Muscle of leg (tissue), 3 donors: ENCODE measurements at regions not wholly inside any gene's neighbourhood (a gene's known extent, or its start where the extent isn't known, plus 50 kb on each side); places are given as distances from the start of the nearest gene placed in this dataset.
"Not testable (repeated sequence)": the region's sequence is repeated elsewhere in the genome, so short reads cannot be mapped to it uniquely, and the experiment has no call there.

Experiments
- DNase-seq: peaks from one replicate; pipeline ENCODE4 v3.0.0; 2013
- H3K27ac ChIP-seq: one replicate; pipeline ENCODE4 v1.5.1; 2013; ENCODE audit warnings: mild to moderate bottlenecking, low read length, control low read depth
- H3K27me3 ChIP-seq: one replicate; pipeline ENCODE4 v1.6.1; 2013; ENCODE audit warnings: low read length; ENCODE audit not compliant: control insufficient read depth, insufficient read depth
- H3K36me3 ChIP-seq: one replicate; pipeline ENCODE4 v1.6.1; 2013; ENCODE audit warnings: low read length; ENCODE audit not compliant: control insufficient read depth, insufficient read depth
- H3K4me1 ChIP-seq: one replicate; pipeline ENCODE4 v1.6.1; 2013; ENCODE audit warnings: low read length; ENCODE audit not compliant: control insufficient read depth, insufficient read depth
- H3K4me3 ChIP-seq: one replicate; pipeline ENCODE4 v1.5.1; 2013; ENCODE audit warnings: low read length, control low read depth
- H3K9me3 ChIP-seq: replicated peaks from 2 replicates; pipeline ENCODE4 v1.6.1; 2013; ENCODE audit warnings: low read depth, low read length; ENCODE audit not compliant: control insufficient read depth
- WGBS: methylation state at CpG from one replicate; pipeline ENCODE4 v1.1.5; 2013; ENCODE audit warnings: missing lambda C conversion rate; ENCODE audit not compliant: insufficient coverage; 5-methylcytosine and 5-hydroxymethylcytosine counted together

DNA sequence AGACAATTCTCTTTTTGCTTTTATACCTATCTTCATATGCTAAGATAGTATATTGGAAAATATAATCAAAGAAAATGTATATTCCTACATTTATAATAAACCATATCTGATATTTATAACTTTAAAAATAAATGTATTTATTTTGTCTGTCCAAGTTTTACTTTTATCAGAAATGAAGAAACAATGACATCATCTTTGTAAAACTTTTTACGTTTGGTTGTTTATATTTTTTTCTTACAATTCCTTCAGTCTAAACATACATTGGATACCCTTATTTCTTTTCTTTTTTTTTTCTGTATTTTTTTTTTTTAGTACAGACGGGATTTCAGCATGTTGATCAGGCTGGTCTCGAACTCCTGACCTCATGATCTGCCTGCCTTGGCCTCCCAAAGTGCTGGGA lies 1577.0 kb upstream of the SLC39A10 start:
- Histone ChIP-seq H3K27ac (no peak overlapping the region), H3K27me3 (no peaks in the 10 kb centered on the region), H3K36me3 (no peaks in the 10 kb centered on the region), H3K4me3 (no peak overlapping the region), H3K4me1 (no peaks in the 10 kb centered on the region), H3K9me3 (peaks cover 2% of the 10 kb centered on the region)
- DNase-seq = no peak
- no CpG with 5 or more reads among the region's 3 CpGs for WGBS

DNA sequence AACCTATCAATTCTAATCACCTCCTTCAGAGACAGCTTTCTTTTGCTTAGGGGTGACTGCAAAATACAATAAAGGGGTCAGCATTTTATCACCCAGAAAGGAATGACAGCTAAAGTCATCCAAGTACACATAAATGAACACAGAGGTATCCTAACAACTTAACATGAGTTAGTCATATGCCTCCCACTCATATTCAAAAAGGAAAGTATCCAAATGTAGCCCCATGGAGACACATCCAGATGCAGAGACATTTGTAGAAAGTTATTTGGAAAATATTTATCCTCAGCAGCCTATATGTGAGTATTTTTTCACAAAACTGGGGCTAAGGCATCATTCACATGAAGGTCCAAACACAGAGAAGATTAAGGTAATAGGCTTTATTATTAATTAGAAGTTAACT lies 1579.7 kb upstream of the SLC39A10 start:
- Histone ChIP-seq H3K4me3 (no peak overlapping the region), H3K36me3 (no peaks in the 10 kb centered on the region), H3K27me3 (no peaks in the 10 kb centered on the region), H3K9me3 (no peaks in the 10 kb centered on the region), H3K4me1 (no peaks in the 10 kb centered on the region), H3K27ac (no peak overlapping the region)
- DNase-seq = peak; percentile 71

DNA sequence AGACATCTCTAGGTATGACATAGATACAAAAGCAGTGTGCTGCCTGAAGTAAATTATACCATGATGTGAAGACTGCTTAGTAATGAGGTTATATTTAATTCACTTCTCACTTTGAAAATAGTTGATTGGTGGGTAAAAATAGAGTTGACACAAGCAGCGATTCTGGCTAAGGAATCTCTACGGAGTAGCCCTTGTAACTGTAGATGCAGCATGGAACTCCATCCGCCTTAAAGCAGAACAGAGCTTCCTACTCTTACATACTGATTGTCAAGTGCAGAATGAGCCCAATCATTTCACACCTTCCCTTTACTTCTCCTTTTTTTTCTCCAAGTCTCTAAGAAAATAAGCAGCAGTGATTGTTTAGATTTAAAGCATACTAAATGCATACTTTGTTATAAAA lies 1594.6 kb upstream of the SLC39A10 start:
- DNase-seq = peak; percentile 48
- Histone ChIP-seq H3K9me3 (peaks cover 3% of the 10 kb centered on the region), H3K27me3 (no peaks in the 10 kb centered on the region), H3K36me3 (no peaks in the 10 kb centered on the region), H3K27ac (no peak overlapping the region), H3K4me3 (no peak overlapping the region), H3K4me1 (no peaks in the 10 kb centered on the region)
- WGBS = no CpG with 5 or more reads among the region's 3 CpGs

DNA sequence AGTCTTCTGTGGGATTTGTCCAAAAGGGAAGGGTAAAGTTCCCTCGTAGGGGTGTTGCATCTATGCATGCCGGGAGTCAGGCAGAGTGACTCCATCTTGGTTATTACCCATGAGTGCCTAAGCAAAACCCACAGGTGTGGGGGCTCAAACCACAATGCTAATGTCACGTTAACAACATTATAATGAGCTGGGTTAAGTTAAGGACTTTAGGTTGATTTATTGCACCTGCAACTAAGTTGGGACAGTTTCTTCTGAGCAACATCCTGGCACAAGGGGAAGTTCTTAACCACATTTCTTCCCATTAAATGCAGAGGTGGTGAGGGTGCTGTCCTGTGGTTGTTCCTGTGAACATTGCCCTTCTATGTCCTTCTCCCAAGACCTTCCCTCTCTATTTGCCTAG lies 1596.8 kb upstream of the SLC39A10 start:
- WGBS = 87% methylated on average over 3 of the region's 3 CpGs
- Histone ChIP-seq H3K27ac (no peak overlapping the region), H3K4me1 (no peaks in the 10 kb centered on the region), H3K4me3 (no peak overlapping the region), H3K36me3 (no peaks in the 10 kb centered on the region), H3K27me3 (no peaks in the 10 kb centered on the region), H3K9me3 (peaks cover 3% of the 10 kb centered on the region)
- DNase-seq = no peak

DNA sequence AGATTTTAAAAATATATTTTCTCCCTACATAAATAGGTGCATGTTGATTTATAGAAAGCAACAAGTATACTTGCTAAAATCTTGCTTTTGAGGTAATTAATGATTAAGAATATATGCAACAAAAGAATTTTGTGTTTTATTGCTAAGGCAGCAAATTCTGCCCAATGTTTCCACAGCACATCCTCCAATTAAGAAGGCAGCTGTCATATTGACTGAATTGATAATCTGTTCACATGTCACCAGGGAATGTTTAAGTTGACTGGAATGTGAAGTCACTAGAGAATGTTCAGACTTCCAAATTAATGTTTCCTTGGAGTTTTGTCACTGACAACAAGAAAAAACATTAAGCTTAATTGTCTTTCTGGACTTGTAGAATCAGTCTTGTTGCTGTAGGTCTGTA lies 1602.7 kb upstream of the SLC39A10 start:
- Histone ChIP-seq H3K4me3 (no peak overlapping the region), H3K36me3 (no peaks in the 10 kb centered on the region)

DNA sequence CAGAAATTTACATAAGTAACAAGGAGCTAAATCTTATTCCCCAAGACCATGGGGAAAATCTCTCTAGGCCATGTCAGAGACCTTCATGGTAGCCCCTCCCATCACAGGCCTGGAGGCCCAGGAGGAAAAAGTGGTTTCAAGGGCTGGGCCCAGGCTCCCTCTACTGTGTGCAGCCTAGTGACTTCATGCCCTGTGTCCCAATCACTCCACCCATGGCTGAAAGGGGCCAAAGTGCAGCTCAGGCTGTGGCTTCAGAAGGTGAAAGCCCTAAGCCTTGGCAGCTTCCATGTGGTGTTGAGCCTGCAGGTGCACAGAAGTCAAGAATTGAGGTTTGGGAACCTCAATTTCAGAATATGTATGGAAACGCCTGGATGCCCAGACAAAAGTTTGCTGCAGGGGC lies 1612.7 kb upstream of the SLC39A10 start:
- H3K27ac ChIP-seq = no peak overlapping the region
- H3K27me3 ChIP-seq = no peaks in the 10 kb centered on the region
- DNase-seq = no peak
- H3K4me3 ChIP-seq = no peak overlapping the region
- H3K9me3 ChIP-seq = no peaks in the 10 kb centered on the region
- WGBS = no CpG with 5 or more reads among the region's 1 CpG
- no peaks in the 10 kb centered on the region for H3K36me3 ChIP-seq
- no peaks in the 10 kb centered on the region for H3K4me1 ChIP-seq

More for the DNA sequence above, 1602.7 kb upstream of the SLC39A10 start:
- Histone ChIP-seq H3K4me1 (no peaks in the 10 kb centered on the region), H3K27ac (no peak overlapping the region), H3K9me3 (no peaks in the 10 kb centered on the region), H3K27me3 (no peaks in the 10 kb centered on the region)
- no peak for DNase-seq

DNA sequence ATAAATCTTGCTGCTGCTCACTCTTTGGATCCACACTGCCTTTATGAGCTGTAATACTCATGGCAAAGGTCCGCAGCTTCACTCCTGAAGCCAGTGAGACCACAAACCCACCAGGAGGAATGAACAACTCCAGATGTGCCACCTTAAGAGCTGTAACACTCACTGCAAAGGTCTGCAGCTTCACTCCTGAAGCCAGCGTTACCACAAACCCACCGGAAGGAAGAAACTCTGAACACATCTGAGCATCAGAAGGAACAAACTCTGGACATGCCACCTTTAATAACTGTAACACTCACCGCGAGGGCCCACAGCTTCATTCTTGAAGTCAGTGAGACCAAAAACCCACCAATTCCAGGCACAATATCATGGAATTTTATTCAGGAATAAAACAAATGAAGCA lies 1635.9 kb upstream of the SLC39A10 start:
- 100% methylated on average over 3 of the region's 5 CpGs for WGBS
- H3K4me1 ChIP-seq, H3K27ac ChIP-seq, H3K9me3 ChIP-seq, DNase-seq, H3K4me3 ChIP-seq, H3K36me3 ChIP-seq, H3K27me3 ChIP-seq: not testable (repeated sequence)

DNA sequence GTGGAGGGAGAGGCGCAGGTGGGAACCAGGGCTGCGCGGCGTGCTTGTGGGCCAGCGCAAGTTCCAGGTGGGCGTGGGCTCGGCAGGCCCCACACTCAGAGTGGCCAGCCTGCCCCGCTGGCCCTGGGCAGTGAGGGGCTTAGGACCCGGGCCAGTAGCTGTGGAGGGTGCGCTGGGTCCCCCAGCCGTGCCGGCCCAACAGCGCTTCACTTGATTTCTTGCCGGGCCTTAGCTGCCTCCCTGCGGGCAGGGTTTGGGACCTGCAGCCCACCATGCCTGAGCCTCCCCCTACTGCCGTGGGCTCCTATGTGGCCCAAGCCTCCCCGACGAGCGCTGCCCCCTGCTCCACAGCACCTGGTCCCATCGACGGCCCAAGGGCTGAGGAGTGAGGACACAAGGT lies 1636.9 kb upstream of the SLC39A10 start:
- no peaks in the 10 kb centered on the region for H3K9me3 ChIP-seq
- no peaks in the 10 kb centered on the region for H3K36me3 ChIP-seq
- WGBS = 98% methylated on average over 20 of the region's 21 CpGs
- no peak for DNase-seq
- H3K4me1 ChIP-seq = no peaks in the 10 kb centered on the region
- no peak overlapping the region for H3K4me3 ChIP-seq
- no peak overlapping the region for H3K27ac ChIP-seq
- no peaks in the 10 kb centered on the region for H3K27me3 ChIP-seq

DNA sequence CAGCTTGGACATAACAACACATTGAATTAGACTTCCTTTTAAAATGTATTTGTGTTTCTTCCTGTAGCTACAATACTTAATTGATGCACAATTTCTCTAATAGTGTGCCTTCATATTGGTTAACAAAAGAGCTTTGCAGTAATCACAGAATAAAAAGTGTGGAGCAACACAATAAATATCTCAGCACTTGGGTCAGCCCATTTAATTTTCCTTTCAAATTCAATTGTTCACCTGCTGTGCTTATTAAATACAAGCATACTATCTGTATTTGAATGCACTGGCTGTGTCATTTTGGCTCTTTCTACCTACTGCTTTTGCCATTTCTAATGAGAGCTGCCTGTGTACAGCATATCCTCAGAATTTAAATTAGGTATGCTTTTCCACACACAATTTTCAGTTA lies 1641.3 kb upstream of the SLC39A10 start:
- DNase-seq = no peak
- H3K4me3 ChIP-seq = no peak overlapping the region
- no peaks in the 10 kb centered on the region for H3K9me3 ChIP-seq
- no peaks in the 10 kb centered on the region for H3K4me1 ChIP-seq
- H3K36me3 ChIP-seq = no peaks in the 10 kb centered on the region
- H3K27me3 ChIP-seq = no peaks in the 10 kb centered on the region
- H3K27ac ChIP-seq = no peak overlapping the region

DNA sequence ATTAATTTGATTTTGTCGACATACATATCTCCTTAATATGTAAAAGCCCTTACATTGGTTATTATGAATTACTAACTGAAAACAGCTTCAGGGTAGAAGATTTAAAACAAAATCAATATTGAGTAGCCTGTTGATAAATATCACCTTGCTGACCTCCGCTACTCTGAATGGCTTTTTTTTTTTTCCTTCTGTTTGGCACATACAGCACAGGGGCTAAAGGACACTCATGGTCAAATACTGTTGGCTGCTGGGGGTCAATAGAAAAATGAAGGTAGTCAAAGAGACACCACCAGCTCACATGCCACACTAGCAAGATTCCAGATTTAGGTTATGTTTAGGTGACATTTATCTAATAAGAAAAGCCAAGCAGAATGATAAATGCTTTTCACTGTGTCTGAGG lies 1642.4 kb upstream of the SLC39A10 start:
- no peaks in the 10 kb centered on the region for H3K27me3 ChIP-seq
- WGBS = no CpG with 5 or more reads among the region's 2 CpGs
- H3K27ac ChIP-seq = no peak overlapping the region
- H3K9me3 ChIP-seq = no peaks in the 10 kb centered on the region
- no peaks in the 10 kb centered on the region for H3K4me1 ChIP-seq
- no peak for DNase-seq
- H3K4me3 ChIP-seq = no peak overlapping the region
- H3K36me3 ChIP-seq = no peaks in the 10 kb centered on the region

DNA sequence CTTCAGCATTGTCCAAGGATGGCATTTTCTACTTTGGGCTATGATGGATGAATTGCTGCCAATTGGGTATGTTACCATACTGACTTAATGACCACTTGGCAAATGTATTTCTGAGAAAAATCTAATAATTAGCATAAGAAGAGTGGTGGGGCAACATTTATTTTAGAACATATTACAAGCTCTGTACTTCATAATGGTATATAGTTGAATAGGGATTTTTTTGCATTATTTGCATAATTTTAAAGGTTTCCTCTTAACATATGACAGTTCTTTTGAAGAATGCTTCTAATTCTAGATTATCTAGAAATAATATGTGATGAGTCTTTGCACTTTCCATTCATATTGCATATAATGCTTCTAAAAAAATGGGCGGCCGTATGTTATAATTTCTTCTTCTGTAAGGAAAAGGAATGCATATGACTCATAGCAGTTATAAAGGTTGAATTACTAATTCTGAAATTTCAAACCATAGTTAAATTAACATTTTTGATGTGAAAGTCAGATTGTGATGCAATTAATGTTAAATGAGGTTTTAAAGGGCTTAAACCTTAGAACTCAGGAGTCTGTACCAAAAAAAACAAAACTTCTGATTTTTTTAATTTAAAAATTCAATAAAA lies 1652.3 kb upstream of the SLC39A10 start:
- no peak for DNase-seq
- WGBS = no CpG with 5 or more reads among the region's 2 CpGs

More for the DNA sequence above, 1652.3 kb upstream of the SLC39A10 start:
- H3K4me3 ChIP-seq = no peak overlapping the region
- no peaks in the 10 kb centered on the region for H3K36me3 ChIP-seq
- H3K27me3 ChIP-seq = no peaks in the 10 kb centered on the region
- no peak overlapping the region for H3K27ac ChIP-seq
- H3K9me3 ChIP-seq = peaks cover 4% of the 10 kb centered on the region
- no peaks in the 10 kb centered on the region for H3K4me1 ChIP-seq
